Karpas-422 (cell line): ENCODE measurements at regions not wholly inside any gene's neighbourhood (a gene's known extent, or its start where the extent isn't known, plus 50 kb on each side); places are given as distances from the start of the nearest gene placed in this dataset.
A peak's percentile ranks its signal among the peaks of the same experiment; 100 is the strongest.

Experiments
- DNase-seq: peaks from one replicate; pipeline ENCODE4 v3.0.0-alpha.2; 2015
- H2AFZ ChIP-seq: fragments of 200-600 bp; sonication (generic); 2 replicates; pipeline ENCODE4 v1.6.1; 2014; ENCODE audit warnings: antibody characterized with exemption, low read length, mixed read lengths
- H3K27ac ChIP-seq: fragments of 200-600 bp; sonication (generic); 2 replicates; pipeline ENCODE4 v1.5.1; 2014; ENCODE audit warnings: mild to moderate bottlenecking, low read length, moderate library complexity
- H3K27me3 ChIP-seq: fragments of 200-600 bp; sonication (generic); 2 replicates; pipeline ENCODE4 v1.6.1; 2014; ENCODE audit warnings: low read length, mixed read lengths
- H3K36me3 ChIP-seq: fragments of 200-600 bp; sonication (generic); 2 replicates; pipeline ENCODE4 v1.6.1; 2014; ENCODE audit warnings: low read length, mixed read lengths; ENCODE audit not compliant: insufficient read depth
- H3K4me1 ChIP-seq: fragments of 200-600 bp; sonication (generic); 2 replicates; pipeline ENCODE4 v1.6.1; 2014; ENCODE audit warnings: mild to moderate bottlenecking, low read length, mixed read lengths
- H3K4me2 ChIP-seq: fragments of 200-600 bp; sonication (generic); 2 replicates; pipeline ENCODE4 v1.6.1; 2014; ENCODE audit warnings: low read length, low read depth, mild to moderate bottlenecking; ENCODE audit not compliant: poor library complexity, severe bottlenecking
- H3K4me3 ChIP-seq: fragments of 200-600 bp; sonication (generic); 2 replicates; pipeline ENCODE4 v1.5.1; 2014; ENCODE audit warnings: mild to moderate bottlenecking, antibody characterized with exemption, low read length, mixed read lengths
- H3K79me2 ChIP-seq: fragments of 200-600 bp; sonication (generic); 2 replicates; pipeline ENCODE4 v1.6.1; 2014; ENCODE audit warnings: mild to moderate bottlenecking, low read length, mixed read lengths
- H3K9ac ChIP-seq: fragments of 200-600 bp; sonication (generic); 2 replicates; pipeline ENCODE4 v1.6.0; 2014; ENCODE audit warnings: low read length
- H3K9me2 ChIP-seq: fragments of 200-600 bp; sonication (generic), shearing (Covaris generic); replicated peaks from 2 replicates; pipeline ENCODE4 v1.6.0; 2014; ENCODE audit warnings: mild to moderate bottlenecking, low read length, moderate library complexity; ENCODE audit not compliant: insufficient read depth
- H3K9me3 ChIP-seq: fragments of 300-700, 200-600 bp; sonication (generic); 2 replicates; pipeline ENCODE4 v1.6.1; 2014; ENCODE audit warnings: low read length, mixed read lengths
- H4K20me1 ChIP-seq: fragments of 200-600 bp; sonication (generic); 2 replicates; pipeline ENCODE4 v1.6.1; 2014; ENCODE audit warnings: mild to moderate bottlenecking, antibody characterized with exemption, low read length, low read depth; ENCODE audit not compliant: insufficient read depth

GRCh38 chr5:39577529-39577928, 152.7 kb upstream of the DAB2 start:
- H3K4me1 ChIP-seq = no peaks in the 10 kb centered on the region
- no peaks in the 10 kb centered on the region for H3K79me2 ChIP-seq
- no peak overlapping the region for H3K4me3 ChIP-seq
- no peak overlapping the region for H3K9ac ChIP-seq
- DNase-seq = no peak
- no peak overlapping the region for H3K27ac ChIP-seq
- H3K9me3 ChIP-seq = no peaks in the 10 kb centered on the region
- no peaks in the 10 kb centered on the region for H3K9me2 ChIP-seq
- H4K20me1 ChIP-seq = no peaks in the 10 kb centered on the region
- H3K4me2 ChIP-seq = no peak overlapping the region
- no peaks in the 10 kb centered on the region for H3K36me3 ChIP-seq
- no peak overlapping the region for H2AFZ ChIP-seq
- H3K27me3 ChIP-seq = no peaks in the 10 kb centered on the region

GRCh38 chr5:39570403-39571027, 145.7 kb upstream of the DAB2 start:
- Histone ChIP-seq H3K36me3 (no peaks in the 10 kb centered on the region), H3K4me3 (no peak overlapping the region), H3K27me3 (no peaks in the 10 kb centered on the region), H3K4me1 (no peaks in the 10 kb centered on the region), H4K20me1 (no peaks in the 10 kb centered on the region), H3K79me2 (no peaks in the 10 kb centered on the region), H3K4me2 (no peak overlapping the region), H3K9me2 (no peaks in the 10 kb centered on the region), H3K9me3 (no peaks in the 10 kb centered on the region), H3K9ac (no peak overlapping the region), H2AFZ (no peak overlapping the region), H3K27ac (no peak overlapping the region)
- peak; percentile 61 for DNase-seq

GRCh38 chr5:39569857-39570256, 145.1 kb upstream of the DAB2 start:
- no peak for DNase-seq
- H3K36me3 ChIP-seq = no peaks in the 10 kb centered on the region
- H3K79me2 ChIP-seq = no peaks in the 10 kb centered on the region
- no peak overlapping the region for H3K27ac ChIP-seq
- no peaks in the 10 kb centered on the region for H3K27me3 ChIP-seq
- no peak overlapping the region for H2AFZ ChIP-seq
- H3K9me3 ChIP-seq = no peaks in the 10 kb centered on the region
- H4K20me1 ChIP-seq = no peaks in the 10 kb centered on the region
- no peak overlapping the region for H3K4me2 ChIP-seq
- H3K4me1 ChIP-seq = no peaks in the 10 kb centered on the region
- H3K4me3 ChIP-seq = no peak overlapping the region
- H3K9me2 ChIP-seq = no peaks in the 10 kb centered on the region
- H3K9ac ChIP-seq = no peak overlapping the region

- Histone ChIP-seq H3K4me2 (no peak overlapping the region), H3K9me3 (no peaks in the 10 kb centered on the region), H3K4me3 (no peak overlapping the region), H3K9me2 (no peaks in the 10 kb centered on the region), H3K79me2 (no peaks in the 10 kb centered on the region), H3K9ac (no peak overlapping the region), H3K4me1 (no peaks in the 10 kb centered on the region), H4K20me1 (no peaks in the 10 kb centered on the region), H3K27me3 (no peaks in the 10 kb centered on the region), H3K36me3 (no peaks in the 10 kb centered on the region), H3K27ac (no peak overlapping the region), H2AFZ (no peak overlapping the region)
- DNase-seq = no peak
Observed at GRCh38 chr5:39566891-39567290, 142.1 kb upstream of the DAB2 start.

- no peak overlapping the region for H3K9ac ChIP-seq
Observed at GRCh38 chr5:39566029-39566428, 141.2 kb upstream of the DAB2 start.

GRCh38 chr5:39561421-39561820, 136.6 kb upstream of the DAB2 start:
- Histone ChIP-seq H3K4me1 (no peaks in the 10 kb centered on the region), H3K27ac (no peak overlapping the region), H3K9me2 (no peaks in the 10 kb centered on the region), H3K9ac (no peak overlapping the region), H3K9me3 (no peaks in the 10 kb centered on the region), H3K4me2 (no peak overlapping the region), H3K4me3 (no peak overlapping the region), H3K79me2 (no peaks in the 10 kb centered on the region), H2AFZ (no peak overlapping the region), H4K20me1 (no peaks in the 10 kb centered on the region), H3K27me3 (no peaks in the 10 kb centered on the region), H3K36me3 (no peaks in the 10 kb centered on the region)
- no peak for DNase-seq

More at GRCh38 chr5:39566029-39566428, 141.2 kb upstream of the DAB2 start:
- no peaks in the 10 kb centered on the region for H3K36me3 ChIP-seq
- no peak overlapping the region for H2AFZ ChIP-seq
- H3K79me2 ChIP-seq = no peaks in the 10 kb centered on the region
- no peak overlapping the region for H3K4me2 ChIP-seq
- no peaks in the 10 kb centered on the region for H3K9me3 ChIP-seq
- no peaks in the 10 kb centered on the region for H3K27me3 ChIP-seq
- no peaks in the 10 kb centered on the region for H3K4me1 ChIP-seq
- H3K9me2 ChIP-seq = no peaks in the 10 kb centered on the region
- DNase-seq = no peak
- no peak overlapping the region for H3K27ac ChIP-seq
- H4K20me1 ChIP-seq = no peaks in the 10 kb centered on the region
- H3K4me3 ChIP-seq = no peak overlapping the region

- H3K9ac ChIP-seq = no peak overlapping the region
- H3K27me3 ChIP-seq = no peaks in the 10 kb centered on the region
- no peak for DNase-seq
- H3K27ac ChIP-seq = no peak overlapping the region
- H2AFZ ChIP-seq = no peak overlapping the region
- H3K4me2 ChIP-seq = no peak overlapping the region
- H3K9me3 ChIP-seq = no peaks in the 10 kb centered on the region
- no peaks in the 10 kb centered on the region for H3K4me1 ChIP-seq
- H3K36me3 ChIP-seq = no peaks in the 10 kb centered on the region
- no peaks in the 10 kb centered on the region for H3K79me2 ChIP-seq
- H3K4me3 ChIP-seq = no peak overlapping the region
- no peaks in the 10 kb centered on the region for H4K20me1 ChIP-seq
- H3K9me2 ChIP-seq = no peaks in the 10 kb centered on the region
Observed at GRCh38 chr5:39560726-39561125, 135.9 kb upstream of the DAB2 start.

GRCh38 chr5:39559923-39560322, 135.1 kb upstream of the DAB2 start:
- H3K4me2 ChIP-seq = no peak overlapping the region
- no peak overlapping the region for H3K4me3 ChIP-seq
- no peak overlapping the region for H2AFZ ChIP-seq
- no peaks in the 10 kb centered on the region for H3K4me1 ChIP-seq
- no peaks in the 10 kb centered on the region for H3K79me2 ChIP-seq
- no peaks in the 10 kb centered on the region for H3K27me3 ChIP-seq
- H4K20me1 ChIP-seq = no peaks in the 10 kb centered on the region
- no peak for DNase-seq
- H3K9me2 ChIP-seq = no peaks in the 10 kb centered on the region
- no peaks in the 10 kb centered on the region for H3K9me3 ChIP-seq
- no peak overlapping the region for H3K27ac ChIP-seq
- H3K36me3 ChIP-seq = no peaks in the 10 kb centered on the region
- H3K9ac ChIP-seq = no peak overlapping the region

- Histone ChIP-seq H3K36me3 (no peaks in the 10 kb centered on the region), H3K27me3 (no peaks in the 10 kb centered on the region), H3K79me2 (no peaks in the 10 kb centered on the region), H3K9me2 (no peaks in the 10 kb centered on the region), H3K4me1 (no peaks in the 10 kb centered on the region), H3K4me2 (no peak overlapping the region), H2AFZ (no peak overlapping the region), H3K9ac (no peak overlapping the region), H3K9me3 (no peaks in the 10 kb centered on the region), H3K4me3 (no peak overlapping the region), H3K27ac (no peak overlapping the region), H4K20me1 (no peaks in the 10 kb centered on the region)
- no peak for DNase-seq
Observed at GRCh38 chr5:39558541-39558940, 133.8 kb upstream of the DAB2 start.
